PC-9 (cell line): ENCODE measurements at regions not wholly inside any gene's neighbourhood (a gene's known extent, or its start where the extent isn't known, plus 50 kb on each side); places are given as distances from the start of the nearest gene placed in this dataset.

Source experiments
- BruUV-seq: library from RNA; stranded (reverse); fragments of 400-500 nt; replicated peaks from 2 replicates; lab custom pipeline; 2021; lab: Mats Ljungman, UMichigan
- CTCF ChIA-PET: fragments of 300-600 bp; sonication (Branson Sonifier 250); formaldehyde crosslinking; loops from one replicate; lab custom pipeline; 2022; ENCODE audit warnings: antibody characterized with exemption; lab: Charles Lee
- POLR2A ChIA-PET: fragments of 300-600 bp; sonication (Branson Sonifier 250); formaldehyde crosslinking; loops from one replicate; lab custom pipeline; 2022; ENCODE audit warnings: antibody characterized with exemption; ENCODE audit not compliant: unreplicated experiment; lab: Charles Lee
- DNase-seq, 2 experiments: peaks; one replicate each; pipeline versions ENCODE4 v3.0.0 to v3.0.0-alpha.2; 2015 to 2022; ENCODE audit warnings: mixed read lengths in 1 of 2
- H2AFZ ChIP-seq: fragments of 200-600 bp; sonication (generic); 2 replicates; pipeline ENCODE4 v1.8.1; 2017; ENCODE audit warnings: antibody characterized with exemption
- H3F3A ChIP-seq: fragments of 200-600 bp; sonication (generic); 2 replicates; pipeline ENCODE4 v1.8.1; 2017; ENCODE audit warnings: antibody characterized with exemption, mild to moderate bottlenecking, low read depth; ENCODE audit not compliant: insufficient read depth
- H3K27ac ChIP-seq: fragments of 200-600 bp; sonication (generic); 2 replicates; pipeline ENCODE4 v1.6.1; 2016; ENCODE audit warnings: mixed run types
- H3K27me3 ChIP-seq: fragments of 200-600 bp; sonication (generic); 2 replicates; pipeline ENCODE4 v1.6.1; 2016; ENCODE audit warnings: low read depth, mixed run types; ENCODE audit not compliant: insufficient read depth
- H3K36me3 ChIP-seq: fragments of 200-600 bp; sonication (generic); 2 replicates; pipeline ENCODE4 v1.6.1; 2016; ENCODE audit warnings: low read depth, mixed run types
- H3K4me1 ChIP-seq: fragments of 200-600 bp; sonication (generic); replicated peaks from 2 replicates; pipeline ENCODE4 v1.6.1; 2016; ENCODE audit warnings: mixed run types; ENCODE audit not compliant: insufficient read depth
- H3K4me2 ChIP-seq: fragments of 200-600 bp; sonication (generic); 2 replicates; pipeline ENCODE4 v1.6.1; 2017; ENCODE audit warnings: mixed run types
- H3K4me3 ChIP-seq: fragments of 200-600 bp; sonication (generic); 2 replicates; pipeline ENCODE4 v1.6.1; 2016; ENCODE audit warnings: mixed run types
- H3K79me2 ChIP-seq: fragments of 200-600 bp; sonication (generic); 2 replicates; pipeline ENCODE4 v1.6.1; 2017; ENCODE audit warnings: low read depth, mixed run types
- H3K9me2 ChIP-seq: fragments of 200-600 bp; sonication (generic); 2 replicates; pipeline ENCODE4 v1.8.1; 2017; ENCODE audit warnings: mild to moderate bottlenecking; ENCODE audit not compliant: insufficient read depth
- H3K9me3 ChIP-seq: fragments of 200-600 bp; sonication (generic); 2 replicates; pipeline ENCODE4 v1.8.1; 2016; ENCODE audit warnings: low read depth; ENCODE audit not compliant: insufficient read depth
- H4K20me1 ChIP-seq: fragments of 200-600 bp; sonication (generic); 2 replicates; pipeline ENCODE4 v1.8.1; 2017; ENCODE audit not compliant: insufficient read depth
- EZH2 ChIP-seq: fragments of 200-600 bp; sonication (generic); IDR thresholded peaks from 2 replicates; pipeline ENCODE4 v1.8.0; 2017; ENCODE audit warnings: antibody characterized with exemption, low read depth
- intact Hi-C: fragments of 100-400 bp; cut with micrococcal nuclease; formaldehyde crosslinking; loops from one replicate; pipeline ENCODE4 v1.10.0; 2022; ENCODE audit not compliant: unreplicated experiment
- TF ChIP-seq, protein P1 (sequence below): fragments of 200-600 bp; sonication (generic); conservative IDR thresholded peaks from 2 replicates; pipeline ENCODE4 v1.6.1; 2017; ENCODE audit warnings: mixed run types, antibody characterized with exemption, mild to moderate bottlenecking, moderate library complexity

DNA sequence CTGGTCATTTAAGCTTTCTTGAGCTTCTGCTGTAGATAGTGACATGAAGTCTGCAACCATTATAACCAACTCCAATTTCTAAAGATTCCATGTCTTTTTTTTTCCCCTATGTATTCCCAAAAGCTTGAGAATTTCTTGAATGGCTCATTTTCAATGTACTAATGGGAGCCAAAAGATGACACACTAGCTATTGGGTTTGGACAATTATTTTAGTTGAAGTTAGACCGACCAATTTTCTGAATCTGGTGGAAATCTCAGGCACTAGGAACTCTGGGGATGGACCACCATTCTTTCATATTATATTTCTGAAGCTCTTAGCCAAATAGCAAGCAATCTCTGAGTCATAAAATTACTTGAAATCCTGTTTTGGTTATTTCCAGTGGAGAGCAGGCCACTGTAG is 617.4 kb upstream of the ADAMTS5 start:
- H3K27me3 ChIP-seq, result no peaks in the 10 kb centered on the region

DNA sequence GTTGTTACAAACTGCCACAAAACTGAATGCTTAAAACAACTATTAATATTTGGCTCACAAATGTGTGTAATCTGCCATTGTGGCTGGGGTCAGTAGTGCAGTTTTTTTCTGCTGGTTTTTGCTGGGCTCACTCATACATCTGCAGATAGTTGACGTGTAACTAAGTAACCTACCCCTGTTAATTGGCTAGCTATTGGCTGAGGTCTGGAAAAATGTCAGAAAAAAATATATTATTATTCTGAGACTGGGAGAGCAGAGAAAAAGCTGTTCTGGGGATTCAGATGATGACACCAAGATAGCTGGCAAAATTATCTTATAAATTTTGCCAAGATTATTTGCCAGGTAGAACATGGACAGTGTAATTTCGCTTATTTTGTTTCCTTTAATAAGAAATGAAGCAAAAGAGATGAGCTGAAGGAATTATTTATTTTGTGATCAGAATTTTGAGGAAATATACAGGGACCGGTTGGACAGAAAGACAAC is 616.1 kb upstream of the ADAMTS5 start:
- H3F3A ChIP-seq, result no peaks in the 10 kb centered on the region
- no peak overlapping the region for H3K4me3 ChIP-seq
- ChIA-PET POLR2A (no interaction called here), CTCF (no interaction called here)
- no peaks in the 10 kb centered on the region for H3K36me3 ChIP-seq
- TF ChIP-seq EZH2, result no peak
- TF ChIP-seq, protein P1, sequence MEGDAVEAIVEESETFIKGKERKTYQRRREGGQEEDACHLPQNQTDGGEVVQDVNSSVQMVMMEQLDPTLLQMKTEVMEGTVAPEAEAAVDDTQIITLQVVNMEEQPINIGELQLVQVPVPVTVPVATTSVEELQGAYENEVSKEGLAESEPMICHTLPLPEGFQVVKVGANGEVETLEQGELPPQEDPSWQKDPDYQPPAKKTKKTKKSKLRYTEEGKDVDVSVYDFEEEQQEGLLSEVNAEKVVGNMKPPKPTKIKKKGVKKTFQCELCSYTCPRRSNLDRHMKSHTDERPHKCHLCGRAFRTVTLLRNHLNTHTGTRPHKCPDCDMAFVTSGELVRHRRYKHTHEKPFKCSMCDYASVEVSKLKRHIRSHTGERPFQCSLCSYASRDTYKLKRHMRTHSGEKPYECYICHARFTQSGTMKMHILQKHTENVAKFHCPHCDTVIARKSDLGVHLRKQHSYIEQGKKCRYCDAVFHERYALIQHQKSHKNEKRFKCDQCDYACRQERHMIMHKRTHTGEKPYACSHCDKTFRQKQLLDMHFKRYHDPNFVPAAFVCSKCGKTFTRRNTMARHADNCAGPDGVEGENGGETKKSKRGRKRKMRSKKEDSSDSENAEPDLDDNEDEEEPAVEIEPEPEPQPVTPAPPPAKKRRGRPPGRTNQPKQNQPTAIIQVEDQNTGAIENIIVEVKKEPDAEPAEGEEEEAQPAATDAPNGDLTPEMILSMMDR, result no peak
- no peaks in the 10 kb centered on the region for H4K20me1 ChIP-seq
- no peak for DNase-seq
- intact Hi-C loops, result no loop called here
- H3K27me3 ChIP-seq, result no peaks in the 10 kb centered on the region
- BruUV-seq, result no TSS peak
- no peak overlapping the region for H2AFZ ChIP-seq
- no peaks in the 10 kb centered on the region for H3K9me3 ChIP-seq
- no peaks in the 10 kb centered on the region for H3K79me2 ChIP-seq
- H3K4me1 ChIP-seq, result no peaks in the 10 kb centered on the region
- no peak overlapping the region for H3K4me2 ChIP-seq
- H3K27ac ChIP-seq, result no peak overlapping the region
- no peaks in the 10 kb centered on the region for H3K9me2 ChIP-seq

More for the DNA sequence above, 617.4 kb upstream of the ADAMTS5 start:
- Histone ChIP-seq H3K9me3 (no peaks in the 10 kb centered on the region), H3K79me2 (no peaks in the 10 kb centered on the region), H2AFZ (no peak overlapping the region), H3K36me3 (no peaks in the 10 kb centered on the region), H3K9me2 (no peaks in the 10 kb centered on the region), H3K4me3 (no peak overlapping the region), H3K27ac (no peak overlapping the region), H3F3A (no peaks in the 10 kb centered on the region), H4K20me1 (no peaks in the 10 kb centered on the region), H3K4me2 (no peak overlapping the region), H3K4me1 (no peaks in the 10 kb centered on the region)
- no peak for DNase-seq
- intact Hi-C loops, result no loop called here
- no TSS peak for BruUV-seq
- CTCF ChIA-PET, result no interaction called here
- TF ChIP-seq EZH2, result no peak
- TF ChIP-seq, protein P1, result no peak
- POLR2A ChIA-PET, result no interaction called here

DNA sequence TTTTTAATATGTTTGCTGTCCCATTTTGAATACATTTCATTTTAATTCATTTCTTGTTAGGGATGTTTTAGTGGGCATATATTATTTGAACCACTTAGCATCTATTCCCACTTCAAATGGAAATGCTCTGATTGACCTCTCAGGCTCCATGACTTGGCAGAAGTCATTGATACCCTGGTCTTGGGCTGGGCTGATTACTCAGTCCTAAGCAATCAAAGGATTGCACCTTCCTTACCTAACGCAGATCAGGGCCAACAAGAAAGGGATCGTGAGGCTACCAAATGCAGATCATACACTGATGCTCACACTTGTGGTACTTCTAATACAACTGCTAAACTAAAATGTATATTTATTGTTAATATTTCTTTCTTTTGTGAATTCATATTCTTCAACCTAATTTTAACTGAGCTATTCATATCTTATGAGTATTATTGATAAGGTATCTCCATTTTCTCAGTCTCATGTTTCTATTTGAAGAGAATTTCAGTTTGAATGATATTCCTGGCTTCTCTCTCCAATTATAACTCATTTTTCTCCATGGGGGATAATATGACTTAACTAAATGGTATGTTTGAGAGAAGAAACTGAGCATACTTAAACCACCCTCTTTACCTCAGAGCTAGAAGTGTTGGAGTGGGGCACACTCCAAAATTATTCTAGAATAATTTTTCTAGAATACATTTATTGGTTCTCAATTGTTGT is 615.5 kb upstream of the ADAMTS5 start:
- no peaks in the 10 kb centered on the region for H3K36me3 ChIP-seq

More for the DNA sequence above, 615.5 kb upstream of the ADAMTS5 start:
- Histone ChIP-seq H3K4me1 (no peaks in the 10 kb centered on the region), H3K9me2 (no peaks in the 10 kb centered on the region), H4K20me1 (no peaks in the 10 kb centered on the region), H3K4me2 (no peak overlapping the region), H3K27ac (no peak overlapping the region), H3K27me3 (no peaks in the 10 kb centered on the region), H3K79me2 (no peaks in the 10 kb centered on the region), H3K4me3 (no peak overlapping the region), H2AFZ (no peak overlapping the region), H3F3A (no peaks in the 10 kb centered on the region), H3K9me3 (no peaks in the 10 kb centered on the region)
- intact Hi-C loops, result no loop called here
- BruUV-seq, result no TSS peak
- POLR2A ChIA-PET, result no interaction called here
- DNase-seq, result no peak
- CTCF ChIA-PET, result no interaction called here
- TF ChIP-seq, protein P1, result no peak
- no peak for TF ChIP-seq EZH2
